ENCODE measurements at regions not wholly inside any gene's neighbourhood (a gene's known extent, or its start where the extent isn't known, plus 50 kb on each side); places are given as distances from the start of the nearest gene placed in this dataset.

- Histone ChIP-seq H3K4me1 (no peaks in the 10 kb centered on the region), H3K27ac (peak overlapping the region in 1 of 4 donors; percentile 3), H3K36me3 (no peaks in the 10 kb centered on the region), H3K27me3 (no peaks in the 10 kb centered on the region), H3K9me3 (no peaks in the 10 kb centered on the region), H3K4me3 (no peak overlapping the region)
- no peak for DNase-seq
- TF ChIP-seq CTCF (IDR thresholded peaks at IDR 0.05) (no peak), POLR2A (IDR thresholded peaks at IDR 0.05) (no peak)
Observed at GRCh38 chr3:68033867-68034266, 379.5 kb upstream of the SUCLG2 start.

GRCh38 chr3:68032209-68032608, 377.8 kb upstream of the SUCLG2 start:
- Histone ChIP-seq H3K9me3 (no peaks in the 10 kb centered on the region), H3K36me3 (no peaks in the 10 kb centered on the region), H3K27ac (no peak overlapping the region), H3K4me3 (no peak overlapping the region), H3K27me3 (no peaks in the 10 kb centered on the region), H3K4me1 (no peaks in the 10 kb centered on the region)
- TF ChIP-seq CTCF (IDR thresholded peaks at IDR 0.05) (no peak), POLR2A (IDR thresholded peaks at IDR 0.05) (no peak)
- DNase-seq = no peak

- no peak overlapping the region for H3K27ac ChIP-seq
Observed at GRCh38 chr3:68025189-68025588, 370.8 kb upstream of the SUCLG2 start.

GRCh38 chr3:68019876-68020275, 365.5 kb upstream of the SUCLG2 start:
- Histone ChIP-seq H3K9me3 (no peaks in the 10 kb centered on the region), H3K36me3 (no peaks in the 10 kb centered on the region), H3K27ac (no peak overlapping the region), H3K4me1 (no peaks in the 10 kb centered on the region), H3K4me3 (no peak overlapping the region), H3K27me3 (no peaks in the 10 kb centered on the region)
- DNase-seq = no peak
- TF ChIP-seq POLR2A (IDR thresholded peaks at IDR 0.05) = no peak
- no peak for TF ChIP-seq CTCF (IDR thresholded peaks at IDR 0.05)

More at GRCh38 chr3:68025189-68025588, 370.8 kb upstream of the SUCLG2 start:
- no peaks in the 10 kb centered on the region for H3K36me3 ChIP-seq
- no peaks in the 10 kb centered on the region for H3K27me3 ChIP-seq
- no peaks in the 10 kb centered on the region for H3K9me3 ChIP-seq
- DNase-seq = no peak
- TF ChIP-seq CTCF (IDR thresholded peaks at IDR 0.05) = no peak
- no peak for TF ChIP-seq POLR2A (IDR thresholded peaks at IDR 0.05)
- H3K4me1 ChIP-seq = no peaks in the 10 kb centered on the region
- H3K4me3 ChIP-seq = no peak overlapping the region

GRCh38 chr3:68018275-68018674, 363.9 kb upstream of the SUCLG2 start:
- TF ChIP-seq CTCF (IDR thresholded peaks at IDR 0.05) (no peak), POLR2A (IDR thresholded peaks at IDR 0.05) (no peak)
- no peaks in the 10 kb centered on the region for H3K9me3 ChIP-seq
- DNase-seq = no peak
- H3K4me1 ChIP-seq = no peaks in the 10 kb centered on the region
- H3K36me3 ChIP-seq = no peaks in the 10 kb centered on the region
- H3K27ac ChIP-seq = no peak overlapping the region
- no peak overlapping the region for H3K4me3 ChIP-seq
- H3K27me3 ChIP-seq = no peaks in the 10 kb centered on the region

GRCh38 chr3:68017069-68017468, 362.7 kb upstream of the SUCLG2 start:
- DNase-seq = no peak
- Histone ChIP-seq H3K27ac (no peak overlapping the region), H3K9me3 (no peaks in the 10 kb centered on the region), H3K36me3 (no peaks in the 10 kb centered on the region), H3K27me3 (no peaks in the 10 kb centered on the region), H3K4me1 (no peaks in the 10 kb centered on the region), H3K4me3 (no peak overlapping the region)
- peak in 1 of 6 experiments; percentile 13 for TF ChIP-seq CTCF (IDR thresholded peaks at IDR 0.05)
- TF ChIP-seq POLR2A (IDR thresholded peaks at IDR 0.05) = no peak

Data from Peyer's patch (tissue), 4 donors.